Panc1 (cell line): ENCODE measurements at regions not wholly inside any gene's neighbourhood (a gene's known extent, or its start where the extent isn't known, plus 50 kb on each side); places are given as distances from the start of the nearest gene placed in this dataset.

Experiments
- ATAC-seq: fragments of 200-7000 bp; cut with Tn5 transposase; 2 replicates; pipeline ENCODE4 v1.9.1; 2020; ENCODE audit warnings: mild to moderate bottlenecking, moderate library complexity
- BruUV-seq: library from RNA; stranded (reverse); fragments of 400-500 nt; replicated peaks from 2 replicates; lab custom pipeline; 2021; lab: Mats Ljungman, UMichigan
- CTCF ChIA-PET: fragments of 300-600 bp; sonication (Branson Sonifier 250); formaldehyde crosslinking; loops from one replicate; lab custom pipeline; 2022; ENCODE audit warnings: antibody characterized with exemption; lab: Charles Lee
- POLR2A ChIA-PET: fragments of 300-600 bp; sonication (Branson Sonifier 250); formaldehyde crosslinking; loops from one replicate; lab custom pipeline; 2022; ENCODE audit warnings: antibody characterized with exemption; lab: Charles Lee
- DNase-seq: peaks from one replicate; pipeline ENCODE4 v3.0.0-alpha.2; 2010; ENCODE audit warnings: low read depth, low spot score
- H3K27ac ChIP-seq: 2 replicates; pipeline ENCODE4 v1.5.1; 2011; ENCODE audit warnings: mild to moderate bottlenecking, low read length, inconsistent platforms
- H3K27me3 ChIP-seq: fragments of 200-500 bp; sonication (Bioruptor generic); 2 replicates; pipeline ENCODE4 v1.6.0; 2014; ENCODE audit warnings: low read length, inconsistent platforms; ENCODE audit not compliant: control insufficient read depth, insufficient read depth
- H3K36me3 ChIP-seq: fragments of 200-500 bp; sonication (Bioruptor generic); 2 replicates; pipeline ENCODE4 v1.5.1; 2014; ENCODE audit warnings: inconsistent platforms, mild to moderate bottlenecking, low read length, moderate library complexity; ENCODE audit not compliant: control insufficient read depth, insufficient read depth
- H3K4me1 ChIP-seq: 2 replicates; pipeline ENCODE4 v1.5.1; 2011; ENCODE audit warnings: inconsistent platforms, mild to moderate bottlenecking, low read length, moderate library complexity; ENCODE audit not compliant: control insufficient read depth, insufficient read depth
- H3K4me3 ChIP-seq, 2 experiments: 2 replicates each; pipeline ENCODE4 v1.5.1; 2011 to 2012; ENCODE audit warnings: low read depth in 2 of 2, low read length in 2 of 2, mild to moderate bottlenecking in 2 of 2, inconsistent platforms in 1 of 2, moderate library complexity in 1 of 2
- H3K9me3 ChIP-seq: fragments of 200-500 bp; sonication (Bioruptor generic); 2 replicates; pipeline ENCODE4 v1.5.1; 2014; ENCODE audit warnings: low read depth, mild to moderate bottlenecking, inconsistent platforms, low read length, moderate library complexity; ENCODE audit not compliant: control insufficient read depth, insufficient read depth
- POLR2AphosphoS5 ChIP-seq: IDR thresholded peaks from 2 replicates; pipeline ENCODE4 v1.6.1; 2012; ENCODE audit warnings: mild to moderate bottlenecking, low read depth, low read length, moderate library complexity
- SIN3A ChIP-seq: IDR thresholded peaks from 2 replicates; pipeline ENCODE4 v1.6.1; 2012; ENCODE audit warnings: low read depth, mild to moderate bottlenecking, low read length, moderate library complexity, borderline replicate concordance; ENCODE audit not compliant: insufficient read depth
- TCF7L2 ChIP-seq: IDR thresholded peaks from 2 replicates; pipeline ENCODE4 v1.6.1; 2011; ENCODE audit warnings: mild to moderate bottlenecking, low read depth, low read length, inconsistent platforms
- in situ Hi-C: cut with HindIII; loops from 2 replicates; pipeline ENCODE4 v1.10.0; 2016; ENCODE audit warnings: low sequenced_read_pairs, low pct_unique_long_range_greater_than_20kb
- intact Hi-C: fragments of 100-400 bp; cut with micrococcal nuclease; formaldehyde crosslinking; loops from one replicate; pipeline ENCODE4 v1.10.0; 2022; ENCODE audit not compliant: unreplicated experiment
- TF ChIP-seq, protein P1 (sequence below): fragments of 450-650 bp; IDR thresholded peaks from 2 replicates; pipeline ENCODE4 v1.5.1; 2017; ENCODE audit warnings: mild to moderate bottlenecking
- TF ChIP-seq, protein P2 (sequence below), 2 experiments: IDR thresholded peaks; 2 replicates each; pipeline ENCODE4 v1.6.1; 2011 to 2012; ENCODE audit warnings: low read depth in 2 of 2, control low read depth in 1 of 2, low read length in 1 of 2, mild to moderate bottlenecking in 1 of 2, moderate library complexity in 1 of 2; ENCODE audit not compliant: insufficient read depth in 1 of 2

- TF ChIP-seq, protein P1, sequence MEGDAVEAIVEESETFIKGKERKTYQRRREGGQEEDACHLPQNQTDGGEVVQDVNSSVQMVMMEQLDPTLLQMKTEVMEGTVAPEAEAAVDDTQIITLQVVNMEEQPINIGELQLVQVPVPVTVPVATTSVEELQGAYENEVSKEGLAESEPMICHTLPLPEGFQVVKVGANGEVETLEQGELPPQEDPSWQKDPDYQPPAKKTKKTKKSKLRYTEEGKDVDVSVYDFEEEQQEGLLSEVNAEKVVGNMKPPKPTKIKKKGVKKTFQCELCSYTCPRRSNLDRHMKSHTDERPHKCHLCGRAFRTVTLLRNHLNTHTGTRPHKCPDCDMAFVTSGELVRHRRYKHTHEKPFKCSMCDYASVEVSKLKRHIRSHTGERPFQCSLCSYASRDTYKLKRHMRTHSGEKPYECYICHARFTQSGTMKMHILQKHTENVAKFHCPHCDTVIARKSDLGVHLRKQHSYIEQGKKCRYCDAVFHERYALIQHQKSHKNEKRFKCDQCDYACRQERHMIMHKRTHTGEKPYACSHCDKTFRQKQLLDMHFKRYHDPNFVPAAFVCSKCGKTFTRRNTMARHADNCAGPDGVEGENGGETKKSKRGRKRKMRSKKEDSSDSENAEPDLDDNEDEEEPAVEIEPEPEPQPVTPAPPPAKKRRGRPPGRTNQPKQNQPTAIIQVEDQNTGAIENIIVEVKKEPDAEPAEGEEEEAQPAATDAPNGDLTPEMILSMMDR: no peak
- TF ChIP-seq POLR2AphosphoS5 (no peak), TCF7L2 (no peak), SIN3A (no peak)
- TF ChIP-seq, protein P2, sequence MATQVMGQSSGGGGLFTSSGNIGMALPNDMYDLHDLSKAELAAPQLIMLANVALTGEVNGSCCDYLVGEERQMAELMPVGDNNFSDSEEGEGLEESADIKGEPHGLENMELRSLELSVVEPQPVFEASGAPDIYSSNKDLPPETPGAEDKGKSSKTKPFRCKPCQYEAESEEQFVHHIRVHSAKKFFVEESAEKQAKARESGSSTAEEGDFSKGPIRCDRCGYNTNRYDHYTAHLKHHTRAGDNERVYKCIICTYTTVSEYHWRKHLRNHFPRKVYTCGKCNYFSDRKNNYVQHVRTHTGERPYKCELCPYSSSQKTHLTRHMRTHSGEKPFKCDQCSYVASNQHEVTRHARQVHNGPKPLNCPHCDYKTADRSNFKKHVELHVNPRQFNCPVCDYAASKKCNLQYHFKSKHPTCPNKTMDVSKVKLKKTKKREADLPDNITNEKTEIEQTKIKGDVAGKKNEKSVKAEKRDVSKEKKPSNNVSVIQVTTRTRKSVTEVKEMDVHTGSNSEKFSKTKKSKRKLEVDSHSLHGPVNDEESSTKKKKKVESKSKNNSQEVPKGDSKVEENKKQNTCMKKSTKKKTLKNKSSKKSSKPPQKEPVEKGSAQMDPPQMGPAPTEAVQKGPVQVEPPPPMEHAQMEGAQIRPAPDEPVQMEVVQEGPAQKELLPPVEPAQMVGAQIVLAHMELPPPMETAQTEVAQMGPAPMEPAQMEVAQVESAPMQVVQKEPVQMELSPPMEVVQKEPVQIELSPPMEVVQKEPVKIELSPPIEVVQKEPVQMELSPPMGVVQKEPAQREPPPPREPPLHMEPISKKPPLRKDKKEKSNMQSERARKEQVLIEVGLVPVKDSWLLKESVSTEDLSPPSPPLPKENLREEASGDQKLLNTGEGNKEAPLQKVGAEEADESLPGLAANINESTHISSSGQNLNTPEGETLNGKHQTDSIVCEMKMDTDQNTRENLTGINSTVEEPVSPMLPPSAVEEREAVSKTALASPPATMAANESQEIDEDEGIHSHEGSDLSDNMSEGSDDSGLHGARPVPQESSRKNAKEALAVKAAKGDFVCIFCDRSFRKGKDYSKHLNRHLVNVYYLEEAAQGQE (IDR thresholded peaks at IDR 0.05; ENCODE audit: insufficient read depth in 1 of 2, low read depth in 2 of 2, low read length in 1 of 2): no peak
- Histone ChIP-seq H3K4me3 (no peak overlapping the region), H3K9me3 (no peaks in the 10 kb centered on the region), H3K36me3 (no peaks in the 10 kb centered on the region), H3K27ac (no peak overlapping the region), H3K4me1 (no peaks in the 10 kb centered on the region; the same call in 1 of the 2 replicates), H3K27me3 (no peaks in the 10 kb centered on the region)
- ChIA-PET CTCF (no interaction called here), POLR2A (no interaction called here)
- in situ Hi-C loops: no loop called here
- no TSS peak for BruUV-seq
- intact Hi-C loops: no loop called here
- DNase-seq: no peak
- ATAC-seq: no peak
Observed at GRCh38 chr13:64414381-64414780, 2815.8 kb downstream of the PCDH9 start.

GRCh38 chr13:64413529-64413928, 2816.6 kb downstream of the PCDH9 start:
- Histone ChIP-seq H3K36me3 (no peaks in the 10 kb centered on the region), H3K4me1 (no peaks in the 10 kb centered on the region; the same call in 1 of the 2 replicates), H3K27ac (no peak overlapping the region), H3K4me3 (no peak overlapping the region), H3K9me3 (no peaks in the 10 kb centered on the region), H3K27me3 (no peaks in the 10 kb centered on the region)
- in situ Hi-C loops: no loop called here
- ChIA-PET POLR2A (no interaction called here), CTCF (no interaction called here)
- BruUV-seq: no TSS peak
- no peak for TF ChIP-seq POLR2AphosphoS5
- TF ChIP-seq, protein P1: no peak
- TF ChIP-seq SIN3A: no peak
- TF ChIP-seq, protein P2 (IDR thresholded peaks at IDR 0.05; ENCODE audit: insufficient read depth in 1 of 2, low read depth in 2 of 2, low read length in 1 of 2): no peak
- TF ChIP-seq TCF7L2: no peak
- ATAC-seq (no peak), DNase-seq (no peak)
- intact Hi-C loops: no loop called here
